Neutrophil (primary cell): ENCODE measurements at regions not wholly inside any gene's neighbourhood (a gene's known extent, or its start where the extent isn't known, plus 50 kb on each side); places are given as distances from the start of the nearest gene placed in this dataset.

ENCODE experiments used
- H3K27ac ChIP-seq: fragments of 200-600 bp; sonication (generic); 2 replicates; pipeline ENCODE4 v1.5.1; 2016; ENCODE audit warnings: mild to moderate bottlenecking, moderate library complexity
- H3K27me3 ChIP-seq: fragments of 200-600 bp; sonication (generic); 2 replicates; pipeline ENCODE4 v1.6.0; 2016; ENCODE audit warnings: mild to moderate bottlenecking
- H3K36me3 ChIP-seq: fragments of 200-600 bp; sonication (generic); 2 replicates; pipeline ENCODE4 v1.5.1; 2017
- H3K4me1 ChIP-seq, 2 experiments: fragments of 200-600 bp in 1 of 2; sonication (generic) in 1 of 2; 1 replicate in 1 of 2; 2 replicates in 1 of 2; pipeline versions ENCODE4 v1.5.1 to v1.6.1; 2013 to 2016; ENCODE audit warnings: low read depth in 1 of 2, low read length in 1 of 2, mild to moderate bottlenecking in 1 of 2, moderate library complexity in 1 of 2; ENCODE audit not compliant: control insufficient read depth in 1 of 2, insufficient read depth in 1 of 2
- H3K4me3 ChIP-seq, 2 experiments: fragments of 200-600 bp in 1 of 2; sonication (generic) in 1 of 2; 1 replicate in 1 of 2; 2 replicates in 1 of 2; pipeline ENCODE4 v1.5.1; 2013 to 2016; ENCODE audit warnings: low read depth in 1 of 2, low read length in 1 of 2, mild to moderate bottlenecking in 1 of 2, moderate library complexity in 1 of 2
- H3K9me3 ChIP-seq: fragments of 200-600 bp; sonication (generic); 2 replicates; pipeline ENCODE4 v1.5.1; 2016
- TF ChIP-seq, protein P1 (sequence below): fragments of 200-600 bp; sonication (generic); IDR thresholded peaks from 2 replicates; pipeline ENCODE4 v1.5.1; 2016; ENCODE audit warnings: antibody characterized with exemption

DNA sequence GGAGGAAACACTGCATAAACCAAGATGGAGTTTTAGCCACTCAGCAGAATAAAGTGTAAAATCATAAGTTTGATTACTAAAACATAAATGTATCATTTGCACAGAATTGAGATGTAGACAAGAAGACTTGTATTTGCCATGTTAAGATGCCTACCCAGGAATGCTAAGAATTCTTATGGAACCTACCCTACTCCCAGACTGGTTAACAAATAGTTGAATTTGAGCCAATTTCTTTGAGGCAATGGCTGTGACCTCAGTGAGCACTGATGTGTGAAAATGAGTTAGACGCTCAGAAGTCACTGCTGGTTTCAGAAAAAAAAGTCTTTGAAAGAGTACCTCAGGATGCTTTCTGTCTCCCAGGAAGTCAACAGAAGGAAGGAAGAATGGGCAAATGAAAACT is 95.6 kb downstream of the ESM1 start:
- no peaks in the 10 kb centered on the region for H3K9me3 ChIP-seq
- H3K27ac ChIP-seq, result no peak overlapping the region
- TF ChIP-seq, protein P1, sequence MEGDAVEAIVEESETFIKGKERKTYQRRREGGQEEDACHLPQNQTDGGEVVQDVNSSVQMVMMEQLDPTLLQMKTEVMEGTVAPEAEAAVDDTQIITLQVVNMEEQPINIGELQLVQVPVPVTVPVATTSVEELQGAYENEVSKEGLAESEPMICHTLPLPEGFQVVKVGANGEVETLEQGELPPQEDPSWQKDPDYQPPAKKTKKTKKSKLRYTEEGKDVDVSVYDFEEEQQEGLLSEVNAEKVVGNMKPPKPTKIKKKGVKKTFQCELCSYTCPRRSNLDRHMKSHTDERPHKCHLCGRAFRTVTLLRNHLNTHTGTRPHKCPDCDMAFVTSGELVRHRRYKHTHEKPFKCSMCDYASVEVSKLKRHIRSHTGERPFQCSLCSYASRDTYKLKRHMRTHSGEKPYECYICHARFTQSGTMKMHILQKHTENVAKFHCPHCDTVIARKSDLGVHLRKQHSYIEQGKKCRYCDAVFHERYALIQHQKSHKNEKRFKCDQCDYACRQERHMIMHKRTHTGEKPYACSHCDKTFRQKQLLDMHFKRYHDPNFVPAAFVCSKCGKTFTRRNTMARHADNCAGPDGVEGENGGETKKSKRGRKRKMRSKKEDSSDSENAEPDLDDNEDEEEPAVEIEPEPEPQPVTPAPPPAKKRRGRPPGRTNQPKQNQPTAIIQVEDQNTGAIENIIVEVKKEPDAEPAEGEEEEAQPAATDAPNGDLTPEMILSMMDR, result no peak
- H3K36me3 ChIP-seq, result no peaks in the 10 kb centered on the region
- no peaks in the 10 kb centered on the region for H3K4me1 ChIP-seq
- no peak overlapping the region for H3K4me3 ChIP-seq
- H3K27me3 ChIP-seq, result peaks cover 55% of the 10 kb centered on the region

DNA sequence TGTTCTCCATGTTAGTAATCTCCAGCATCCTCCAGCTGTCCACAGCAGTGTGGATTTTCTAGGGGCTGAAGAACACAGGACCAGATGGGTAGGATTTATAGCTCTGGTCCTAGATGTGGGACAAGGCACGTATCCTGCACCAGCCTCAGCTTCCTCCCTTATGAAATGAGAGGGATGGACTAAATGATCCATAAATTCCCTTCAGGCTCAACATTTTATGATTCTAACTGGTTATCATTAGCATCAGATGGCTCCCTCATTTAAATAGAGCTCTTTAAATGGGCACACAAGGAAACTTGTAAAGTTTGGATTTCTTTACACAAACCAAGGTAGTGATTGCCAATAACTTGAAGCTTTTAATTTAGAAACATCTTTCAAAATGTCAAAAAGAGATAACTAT is 97.7 kb downstream of the ESM1 start:
- Histone ChIP-seq H3K4me1 (peaks cover 3 to 10% of the 10 kb centered on the region in 2 experiments), H3K4me3 (no peak overlapping the region), H3K9me3 (no peaks in the 10 kb centered on the region), H3K27me3 (peaks cover 75% of the 10 kb centered on the region), H3K27ac (no peak overlapping the region), H3K36me3 (no peaks in the 10 kb centered on the region)
- TF ChIP-seq, protein P1, result no peak

GRCh38 chr5:54886866-54887265 is 98.5 kb downstream of the ESM1 start:
- Histone ChIP-seq H3K9me3 (no peaks in the 10 kb centered on the region), H3K4me1 (peaks cover 3 to 10% of the 10 kb centered on the region in 2 experiments), H3K36me3 (no peaks in the 10 kb centered on the region), H3K27ac (no peak overlapping the region), H3K27me3 (peaks cover 83% of the 10 kb centered on the region), H3K4me3 (no peak overlapping the region)
- TF ChIP-seq, protein P1, result no peak

- Histone ChIP-seq H3K4me1 (peaks cover 3 to 10% of the 10 kb centered on the region in 2 experiments), H3K9me3 (no peaks in the 10 kb centered on the region), H3K27ac (no peak overlapping the region), H3K36me3 (no peaks in the 10 kb centered on the region), H3K4me3 (no peak overlapping the region), H3K27me3 (peaks cover 90% of the 10 kb centered on the region)
- TF ChIP-seq, protein P1, result no peak
Measured at GRCh38 chr5:54885636-54886035, 99.8 kb downstream of the ESM1 start.

GRCh38 chr5:54884195-54884536 is 101.2 kb downstream of the ESM1 start:
- TF ChIP-seq, protein P1, result no peak
- Histone ChIP-seq H3K4me1 (peaks cover 3 to 10% of the 10 kb centered on the region in 2 experiments), H3K36me3 (no peaks in the 10 kb centered on the region), H3K27ac (no peak overlapping the region), H3K4me3 (peak overlapping the region in 1 of 2 experiments; percentile 40), H3K9me3 (no peaks in the 10 kb centered on the region), H3K27me3 (peaks cover 88% of the 10 kb centered on the region)
